ENCODE measurements at regions not wholly inside any gene's neighbourhood (a gene's known extent, or its start where the extent isn't known, plus 50 kb on each side); places are given as distances from the start of the nearest gene placed in this dataset.
"Not testable (repeated sequence)": the region's sequence is repeated elsewhere in the genome, so short reads cannot be mapped to it uniquely, and the experiment has no call there.

GRCh38 chr2:2502201-2502549 lies 171.1 kb upstream of the MYT1L start:
- no peak for DNase-seq

- DNase-seq: no peak
Observed at GRCh38 chr2:2501454-2502200, 170.6 kb upstream of the MYT1L start.

- DNase-seq: no peak
Observed at GRCh38 chr2:2495606-2496005, 164.5 kb upstream of the MYT1L start.

GRCh38 chr2:2493496-2493895 lies 162.4 kb upstream of the MYT1L start:
- DNase-seq: no peak

- no peak for DNase-seq
Observed at GRCh38 chr2:2492800-2493199, 161.7 kb upstream of the MYT1L start.

- no peak for DNase-seq
Observed at GRCh38 chr2:2491964-2492363, 160.9 kb upstream of the MYT1L start.

GRCh38 chr2:2484301-2484700 lies 153.2 kb upstream of the MYT1L start:
- no peak for DNase-seq

GRCh38 chr2:2482851-2483250 lies 151.8 kb upstream of the MYT1L start:
- DNase-seq: no peak

- DNase-seq: no peak
Observed at GRCh38 chr2:2472881-2473280, 141.8 kb upstream of the MYT1L start.

GRCh38 chr2:2472044-2472443 lies 141.0 kb upstream of the MYT1L start:
- no peak for DNase-seq

- no peak for DNase-seq
Observed at GRCh38 chr2:2466534-2466933, 135.5 kb upstream of the MYT1L start.

GRCh38 chr2:2464643-2465042 lies 133.6 kb upstream of the MYT1L start:
- DNase-seq: no peak

- no peak for DNase-seq
Observed at GRCh38 chr2:2464094-2464493, 133.0 kb upstream of the MYT1L start.

GRCh38 chr2:2456721-2457120 lies 125.6 kb upstream of the MYT1L start:
- DNase-seq: no peak

GRCh38 chr2:2455151-2455550 lies 124.1 kb upstream of the MYT1L start:
- no peak for DNase-seq

- no peak for DNase-seq
Observed at GRCh38 chr2:2452961-2453360, 121.9 kb upstream of the MYT1L start.

GRCh38 chr2:2451275-2451674 lies 120.2 kb upstream of the MYT1L start:
- not testable (repeated sequence) for DNase-seq

- no peak for DNase-seq
Observed at GRCh38 chr2:2448178-2448577, 117.1 kb upstream of the MYT1L start.

- no peak for DNase-seq
Observed at GRCh38 chr2:2422621-2423020, 91.5 kb upstream of the MYT1L start.

GRCh38 chr2:2413525-2413924 lies 82.5 kb upstream of the MYT1L start:
- no peak for DNase-seq

GRCh38 chr2:2410987-2411386 lies 79.9 kb upstream of the MYT1L start:
- no peak for DNase-seq

GRCh38 chr2:2409481-2409880 lies 78.4 kb upstream of the MYT1L start:
- no peak for DNase-seq

- DNase-seq: no peak
Observed at GRCh38 chr2:2405780-2406179, 74.7 kb upstream of the MYT1L start.

GRCh38 chr2:2400286-2401038 lies 69.4 kb upstream of the MYT1L start:
- no peak for DNase-seq

- DNase-seq: no peak
Observed at GRCh38 chr2:2399396-2399795, 68.3 kb upstream of the MYT1L start.
